H1 (cell line): ENCODE measurements at regions not wholly inside any gene's neighbourhood (a gene's known extent, or its start where the extent isn't known, plus 50 kb on each side); places are given as distances from the start of the nearest gene placed in this dataset.
A peak's percentile ranks its signal among the peaks of the same experiment; 100 is the strongest.

ENCODE experiments used
- CTCF ChIA-PET: fragments of 300-600 bp; sonication (Branson Sonifier 250); formaldehyde crosslinking; loops from one replicate; lab custom pipeline; 2021; ENCODE audit not compliant: partially characterized antibody; lab: Charles Lee
- POLR2A ChIA-PET: fragments of 300-600 bp; sonication (Branson Sonifier 250); formaldehyde crosslinking; loops from one replicate; lab custom pipeline; 2021; ENCODE audit warnings: inconsistent platforms; ENCODE audit not compliant: partially characterized antibody; lab: Charles Lee
- DNase-seq, 2 experiments: peaks; one replicate each; pipeline versions ENCODE4 v3.0.0 to v3.0.0-alpha.2; 2010 to 2022; ENCODE audit warnings: low spot score in 2 of 2, low read depth in 1 of 2, mixed read lengths in 1 of 2
- FAIRE-seq: peaks from 2 replicates; lab custom pipeline; 2011; peaks lifted over from hg19 to GRCh38; lab: Jason Lieb, UNC
- H2AFZ ChIP-seq: 2 replicates; pipeline ENCODE4 v1.8.1; 2012; ENCODE audit warnings: low read length, inconsistent platforms
- H2AK5ac ChIP-seq: 2 replicates; pipeline ENCODE4 v1.6.1; 2013; ENCODE audit warnings: low read depth, low read length
- H2BK120ac ChIP-seq: replicated peaks from 2 replicates; pipeline ENCODE3; 2013; ENCODE audit warnings: low read depth, low read length, inconsistent platforms
- H2BK12ac ChIP-seq: 2 replicates; pipeline ENCODE4 v1.6.1; 2013; ENCODE audit warnings: low read depth, low read length
- H2BK15ac ChIP-seq: 2 replicates; pipeline ENCODE4 v1.6.1; 2013; ENCODE audit warnings: low read length
- H2BK20ac ChIP-seq: 2 replicates; pipeline ENCODE4 v1.6.1; 2013; ENCODE audit warnings: low read length
- H2BK5ac ChIP-seq: 2 replicates; pipeline ENCODE4 v1.6.1; 2013; ENCODE audit warnings: low read depth, low read length
- H3K14ac ChIP-seq: 2 replicates; pipeline ENCODE4 v1.6.1; 2013; ENCODE audit warnings: inconsistent platforms; ENCODE audit not compliant: insufficient read length
- H3K18ac ChIP-seq: 2 replicates; pipeline ENCODE4 v1.6.1; 2013; ENCODE audit warnings: low read length; ENCODE audit errors: extremely low read depth
- H3K23ac ChIP-seq: 2 replicates; pipeline ENCODE4 v1.6.1; 2013; ENCODE audit warnings: inconsistent platforms; ENCODE audit not compliant: insufficient read length
- H3K23me2 ChIP-seq: 2 replicates; pipeline ENCODE4 v1.6.1; 2013; ENCODE audit warnings: low read depth, low read length
- H3K27ac ChIP-seq: 2 replicates; pipeline ENCODE4 v1.6.1; 2011; ENCODE audit warnings: low read depth, low read length, inconsistent platforms
- H3K27me3 ChIP-seq, 4 experiments: replicated peaks in 1 of 4; 1 replicate in 1 of 4; 2 replicates in 3 of 4; pipeline versions ENCODE4 v1.6.1 to v1.8.1; 2011 to 2013; ENCODE audit warnings: low read length in 3 of 4, mild to moderate bottlenecking in 3 of 4, inconsistent platforms in 2 of 4, mixed read lengths in 2 of 4, moderate library complexity in 1 of 4; ENCODE audit not compliant: control insufficient read depth in 3 of 4, insufficient read depth in 3 of 4; ENCODE audit errors: extremely low read depth in 1 of 4
- H3K36me3 ChIP-seq, 4 experiments: 2 replicates each; pipeline versions ENCODE4 v1.6.1 to v1.8.1; 2011 to 2013; ENCODE audit warnings: mild to moderate bottlenecking in 4 of 4, low read length in 3 of 4, moderate library complexity in 2 of 4, control low read depth in 1 of 4, inconsistent platforms in 1 of 4; ENCODE audit not compliant: insufficient read depth in 4 of 4, control insufficient read depth in 2 of 4
- H3K4ac ChIP-seq: replicated peaks from 2 replicates; pipeline ENCODE3; 2013; ENCODE audit warnings: low read length, low read depth, mixed read lengths, inconsistent platforms; ENCODE audit not compliant: insufficient read length
- H3K4me1 ChIP-seq, 4 experiments: replicated peaks in 1 of 4; 1 replicate in 1 of 4; 2 replicates in 3 of 4; pipeline versions ENCODE4 v1.6.1 to v1.8.1; 2011 to 2013; ENCODE audit warnings: low read length in 3 of 4, inconsistent platforms in 2 of 4, mixed read lengths in 1 of 4; ENCODE audit not compliant: insufficient read depth in 4 of 4, control insufficient read depth in 3 of 4
- H3K4me2 ChIP-seq, 2 experiments: 2 replicates each; pipeline versions ENCODE4 v1.6.1 to v1.8.1; 2011 to 2013; ENCODE audit warnings: low read depth in 2 of 2, low read length in 2 of 2, control low read depth in 1 of 2, inconsistent platforms in 1 of 2, mild to moderate bottlenecking in 1 of 2; ENCODE audit not compliant: insufficient read depth in 1 of 2
- H3K4me3 ChIP-seq, 4 experiments: fragments of 200-600, 300-600 bp in 1 of 4; sonication (generic), shearing (Covaris generic), sonication (Bioruptor Twin) in 1 of 4; 2 replicates each; pipeline versions ENCODE4 v1.5.1 to v1.8.1; 2011 to 2016; ENCODE audit warnings: low read length in 4 of 4, low read depth in 3 of 4, control low read depth in 2 of 4, inconsistent platforms in 2 of 4, mild to moderate bottlenecking in 2 of 4, mixed read lengths in 1 of 4, moderate library complexity in 1 of 4; ENCODE audit not compliant: insufficient read depth in 2 of 4; ENCODE audit errors: extremely low read depth in 1 of 4
- H3K56ac ChIP-seq: replicated peaks from 2 replicates; pipeline ENCODE3; 2013; ENCODE audit warnings: low read depth, mild to moderate bottlenecking, mixed read lengths, low read length, inconsistent platforms; ENCODE audit not compliant: insufficient read length
- H3K79me1 ChIP-seq: 2 replicates; pipeline ENCODE4 v1.6.1; 2013; ENCODE audit warnings: low read depth, low read length, control low read depth
- H3K79me2 ChIP-seq, 2 experiments: 2 replicates each; pipeline versions ENCODE4 v1.6.1 to v1.8.1; 2012 to 2013; ENCODE audit warnings: low read length in 2 of 2, mild to moderate bottlenecking in 2 of 2, inconsistent platforms in 1 of 2; ENCODE audit not compliant: insufficient read depth in 2 of 2, control insufficient read depth in 1 of 2
- H3K9ac ChIP-seq, 4 experiments: replicated peaks in 1 of 4; 1 replicate in 1 of 4; 2 replicates in 3 of 4; pipeline versions ENCODE4 v1.6.1 to v1.8.1; 2011 to 2013; ENCODE audit warnings: low read depth in 3 of 4, low read length in 3 of 4, control low read depth in 2 of 4, mild to moderate bottlenecking in 2 of 4, moderate library complexity in 2 of 4, inconsistent platforms in 1 of 4; ENCODE audit errors: extremely low read depth in 1 of 4
- H3K9me3 ChIP-seq, 2 experiments: 2 replicates each; pipeline versions ENCODE4 v1.6.1 to v1.8.1; 2012 to 2013; ENCODE audit warnings: mild to moderate bottlenecking in 2 of 2, moderate library complexity in 2 of 2, control low read depth in 1 of 2, inconsistent platforms in 1 of 2, low read depth in 1 of 2, low read length in 1 of 2, mixed read lengths in 1 of 2; ENCODE audit not compliant: insufficient read depth in 2 of 2
- H4K20me1 ChIP-seq, 2 experiments: replicated peaks in 1 of 2; 2 replicates each; pipeline versions ENCODE3 to v1.8.1; 2011 to 2013; ENCODE audit warnings: inconsistent platforms in 2 of 2, low read length in 2 of 2, mild to moderate bottlenecking in 1 of 2; ENCODE audit not compliant: insufficient read depth in 2 of 2, control insufficient read depth in 1 of 2
- H4K5ac ChIP-seq: 2 replicates; pipeline ENCODE4 v1.6.1; 2013; ENCODE audit warnings: low read length, low read depth, mixed read lengths, inconsistent platforms; ENCODE audit not compliant: insufficient read length
- H4K8ac ChIP-seq: 2 replicates; pipeline ENCODE4 v1.8.0; 2013; ENCODE audit warnings: mild to moderate bottlenecking, moderate library complexity, low read length, inconsistent platforms; ENCODE audit not compliant: insufficient read depth; ENCODE audit errors: extremely low read depth
- H4K91ac ChIP-seq: replicated peaks from 2 replicates; pipeline ENCODE3; 2013; ENCODE audit warnings: low read length, mixed read lengths, inconsistent platforms; ENCODE audit not compliant: insufficient read length
- BACH1 ChIP-seq: IDR thresholded peaks from 2 replicates; pipeline ENCODE4 v1.6.1; 2012; ENCODE audit warnings: low read length, improper control_type of control experiment
- CEBPB ChIP-seq: IDR thresholded peaks from 2 replicates; pipeline ENCODE4 v1.6.1; 2012; ENCODE audit warnings: low read depth, low read length
- CTBP2 ChIP-seq: IDR thresholded peaks from 2 replicates; pipeline ENCODE4 v1.7.0; 2011; ENCODE audit warnings: borderline replicate concordance, mild to moderate bottlenecking, moderate library complexity, mixed read lengths, low read length; ENCODE audit not compliant: insufficient read depth, insufficient read length
- KDM1A ChIP-seq: fragments of 200-600, 300-600 bp; sonication (generic); IDR thresholded peaks from 2 replicates; pipeline ENCODE4 v1.7.1; 2016; ENCODE audit warnings: mild to moderate bottlenecking, low read length, borderline replicate concordance
- NRF1 ChIP-seq: IDR thresholded peaks from 2 replicates; pipeline ENCODE4 v1.6.1; 2011; ENCODE audit warnings: mild to moderate bottlenecking, low read depth, low read length, improper control_type of control experiment
- RAD21 ChIP-seq, 2 experiments: IDR thresholded peaks in 1 of 2; conservative IDR thresholded peaks in 1 of 2; 2 replicates each; pipeline ENCODE4 v1.6.1; 2011; ENCODE audit warnings: low read depth in 2 of 2, low read length in 2 of 2, improper control_type of control experiment in 1 of 2, inconsistent platforms in 1 of 2, mild to moderate bottlenecking in 1 of 2, moderate library complexity in 1 of 2
- RBBP5 ChIP-seq: IDR thresholded peaks from 2 replicates; pipeline ENCODE4 v1.7.1; 2012; ENCODE audit warnings: low read depth, mild to moderate bottlenecking, inconsistent platforms, low read length, moderate library complexity, borderline replicate concordance
- SIN3A ChIP-seq, 2 experiments: IDR thresholded peaks in 1 of 2; conservative IDR thresholded peaks in 1 of 2; 2 replicates each; pipeline ENCODE4 v1.6.1; 2011 to 2012; ENCODE audit warnings: low read length in 2 of 2, improper control_type of control experiment in 1 of 2, low read depth in 1 of 2, mild to moderate bottlenecking in 1 of 2
- SIX5 ChIP-seq: IDR thresholded peaks from 2 replicates; pipeline ENCODE4 v1.6.1; 2011; ENCODE audit warnings: mild to moderate bottlenecking, low read depth, low read length
- SP2 ChIP-seq: IDR thresholded peaks from 2 replicates; pipeline ENCODE4 v1.6.1; 2012; ENCODE audit warnings: mild to moderate bottlenecking, low read length, inconsistent platforms
- SUZ12 ChIP-seq: fragments of 200-600 bp; sonication (generic); IDR thresholded peaks from 2 replicates; pipeline ENCODE4 v1.6.1; 2012; ENCODE audit warnings: mild to moderate bottlenecking, inconsistent platforms, low read length, moderate library complexity, mixed read lengths
- YY1 ChIP-seq: IDR thresholded peaks from 2 replicates; pipeline ENCODE4 v1.6.1; 2011; ENCODE audit warnings: low read depth, mild to moderate bottlenecking, low read length
- WGBS, 2 experiments: shearing (Covaris generic) in 1 of 2; methylation state at CpG; one replicate each; pipeline versions ENCODE4 v1.1.6 to v1.1.7; 2013 to 2015; ENCODE audit warnings: low lambda C conversion rate in 2 of 2, mixed read lengths in 2 of 2, inconsistent platforms in 1 of 2, low coverage in 1 of 2, missing lambda C conversion rate in 1 of 2; ENCODE audit not compliant: insufficient replicate concordance in 2 of 2, insufficient coverage in 1 of 2, insufficient read length in 1 of 2; ENCODE audit errors: extremely low coverage in 1 of 2, missing lambda C conversion rate in 1 of 2; 5-methylcytosine and 5-hydroxymethylcytosine counted together
- TF ChIP-seq, protein P1 (sequence below): IDR thresholded peaks from 2 replicates; pipeline ENCODE4 v1.6.1; 2011; ENCODE audit warnings: low read length, improper control_type of control experiment

DNA sequence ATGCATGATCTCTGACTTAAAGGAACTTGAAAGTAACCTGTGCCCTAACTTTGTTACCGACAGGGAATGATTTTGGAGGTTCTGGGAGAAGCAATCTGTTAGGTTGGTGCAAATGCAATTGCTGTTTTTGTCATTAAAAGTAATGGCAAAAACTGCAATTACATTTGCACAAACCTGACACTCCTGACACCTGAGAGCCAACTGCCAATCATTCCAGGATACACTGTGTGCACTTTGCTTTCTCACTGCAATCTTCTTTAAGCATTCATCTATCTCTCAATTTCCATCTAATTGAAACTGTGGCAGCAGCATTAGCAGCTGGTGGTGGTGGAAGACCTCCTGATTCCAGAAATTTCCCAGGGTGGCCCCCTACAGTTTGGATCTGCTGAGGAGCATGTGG is 87.6 kb upstream of the CYP1B1 start:
- Histone ChIP-seq H2AFZ (no peak overlapping the region), H2BK20ac (no peak overlapping the region), H3K27me3 (peaks cover 0 to 1% (median 0%) of the 10 kb centered on the region in 4 experiments; a peak in 1 of 7 replicates), H3K18ac (no peak overlapping the region), H3K14ac (no peak overlapping the region), H4K20me1 (no peaks in the 10 kb centered on the region), H3K23ac (no peak overlapping the region), H3K4me3 (no peak overlapping the region), H3K9ac (no peak overlapping the region), H2BK120ac (no peak overlapping the region), H3K79me2 (no peaks in the 10 kb centered on the region), H2BK12ac (no peak overlapping the region), H3K9me3 (no peaks in the 10 kb centered on the region), H4K5ac (no peak overlapping the region), H2BK15ac (0 out of 2 replicates have a peak overlapping the region, but pooled peaks have one; percentile 49), H3K4ac (no peak overlapping the region), H2AK5ac (no peak overlapping the region), H3K36me3 (no peaks in the 10 kb centered on the region), H3K56ac (no peak overlapping the region), H3K79me1 (no peaks in the 10 kb centered on the region), H3K4me1 (peaks cover 0 to 6% (median 3%) of the 10 kb centered on the region in 4 experiments; a peak in 2 of 7 replicates), H3K27ac (no peak overlapping the region), H4K8ac (no peak overlapping the region), H2BK5ac (no peak overlapping the region), H3K4me2 (no peak overlapping the region), H4K91ac (no peak overlapping the region), H3K23me2 (no peaks in the 10 kb centered on the region)
- DNase-seq (no peak), FAIRE-seq (no peak)
- ChIA-PET CTCF (interaction anchor here (0.6 kb wide), 2 partner anchors 32 to 42 kb away, joined by 3 to 4 read pairs; no protein-coding TSS in a partner anchor), POLR2A (no interaction called here)
- 88% methylated on average over 1 of the region's 1 CpG; no CpG with 5 or more reads in 1 of the 2 experiments for WGBS, 2 experiments
- TF ChIP-seq SIN3A (conservative IDR thresholded peaks at IDR 0.05 in 1 of 2, IDR thresholded peaks at IDR 0.05 in 1 of 2; ENCODE audit: low read depth in 1 of 2, low read length in 2 of 2) (no peak), CEBPB (no peak), RBBP5 (no peak), RAD21 (IDR thresholded peaks at IDR 0.05 in 1 of 2, conservative IDR thresholded peaks at IDR 0.05 in 1 of 2; ENCODE audit: low read depth in 2 of 2, low read length in 2 of 2) (no peak), KDM1A (no peak), SIX5 (no peak), NRF1 (no peak), YY1 (no peak), SUZ12 (no peak), CTBP2 (no peak), SP2 (no peak), BACH1 (no peak)
- TF ChIP-seq, protein P1, sequence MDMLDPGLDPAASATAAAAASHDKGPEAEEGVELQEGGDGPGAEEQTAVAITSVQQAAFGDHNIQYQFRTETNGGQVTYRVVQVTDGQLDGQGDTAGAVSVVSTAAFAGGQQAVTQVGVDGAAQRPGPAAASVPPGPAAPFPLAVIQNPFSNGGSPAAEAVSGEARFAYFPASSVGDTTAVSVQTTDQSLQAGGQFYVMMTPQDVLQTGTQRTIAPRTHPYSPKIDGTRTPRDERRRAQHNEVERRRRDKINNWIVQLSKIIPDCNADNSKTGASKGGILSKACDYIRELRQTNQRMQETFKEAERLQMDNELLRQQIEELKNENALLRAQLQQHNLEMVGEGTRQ, result no peak
